ENCODE measurements at regions not wholly inside any gene's neighbourhood (a gene's known extent, or its start where the extent isn't known, plus 50 kb on each side); places are given as distances from the start of the nearest gene placed in this dataset.

DNA sequence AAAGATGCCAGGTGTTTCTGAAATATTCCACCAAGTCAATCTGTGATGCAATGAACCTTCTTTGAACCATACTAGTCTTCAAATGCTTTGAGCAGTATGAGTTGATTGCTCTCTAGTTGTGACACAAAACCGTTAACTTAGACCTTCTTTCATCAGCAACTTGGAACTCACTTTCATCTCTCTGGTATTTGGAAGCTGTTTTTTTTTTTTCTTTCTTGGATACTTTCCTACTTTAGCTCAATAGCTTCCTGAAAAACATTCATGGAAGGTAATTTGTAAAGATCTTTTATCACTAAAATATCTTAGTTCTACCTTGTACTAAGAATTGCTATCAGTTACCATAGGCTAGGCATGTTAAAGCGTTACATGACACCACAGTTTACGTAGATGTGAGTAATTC is 1071.9 kb upstream of the CHAC2 start:
- TF ChIP-seq POLR2AphosphoS5 (IDR thresholded peaks at IDR 0.05; ENCODE audit: low read depth, low read length) (no peak), TAF1 (IDR thresholded peaks at IDR 0.05; ENCODE audit: borderline replicate concordance, insufficient read depth, low read length) (no peak), SIN3A (IDR thresholded peaks at IDR 0.05; ENCODE audit: borderline replicate concordance, insufficient read depth, low read length) (no peak)
- TF ChIP-seq, protein P1, sequence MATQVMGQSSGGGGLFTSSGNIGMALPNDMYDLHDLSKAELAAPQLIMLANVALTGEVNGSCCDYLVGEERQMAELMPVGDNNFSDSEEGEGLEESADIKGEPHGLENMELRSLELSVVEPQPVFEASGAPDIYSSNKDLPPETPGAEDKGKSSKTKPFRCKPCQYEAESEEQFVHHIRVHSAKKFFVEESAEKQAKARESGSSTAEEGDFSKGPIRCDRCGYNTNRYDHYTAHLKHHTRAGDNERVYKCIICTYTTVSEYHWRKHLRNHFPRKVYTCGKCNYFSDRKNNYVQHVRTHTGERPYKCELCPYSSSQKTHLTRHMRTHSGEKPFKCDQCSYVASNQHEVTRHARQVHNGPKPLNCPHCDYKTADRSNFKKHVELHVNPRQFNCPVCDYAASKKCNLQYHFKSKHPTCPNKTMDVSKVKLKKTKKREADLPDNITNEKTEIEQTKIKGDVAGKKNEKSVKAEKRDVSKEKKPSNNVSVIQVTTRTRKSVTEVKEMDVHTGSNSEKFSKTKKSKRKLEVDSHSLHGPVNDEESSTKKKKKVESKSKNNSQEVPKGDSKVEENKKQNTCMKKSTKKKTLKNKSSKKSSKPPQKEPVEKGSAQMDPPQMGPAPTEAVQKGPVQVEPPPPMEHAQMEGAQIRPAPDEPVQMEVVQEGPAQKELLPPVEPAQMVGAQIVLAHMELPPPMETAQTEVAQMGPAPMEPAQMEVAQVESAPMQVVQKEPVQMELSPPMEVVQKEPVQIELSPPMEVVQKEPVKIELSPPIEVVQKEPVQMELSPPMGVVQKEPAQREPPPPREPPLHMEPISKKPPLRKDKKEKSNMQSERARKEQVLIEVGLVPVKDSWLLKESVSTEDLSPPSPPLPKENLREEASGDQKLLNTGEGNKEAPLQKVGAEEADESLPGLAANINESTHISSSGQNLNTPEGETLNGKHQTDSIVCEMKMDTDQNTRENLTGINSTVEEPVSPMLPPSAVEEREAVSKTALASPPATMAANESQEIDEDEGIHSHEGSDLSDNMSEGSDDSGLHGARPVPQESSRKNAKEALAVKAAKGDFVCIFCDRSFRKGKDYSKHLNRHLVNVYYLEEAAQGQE (IDR thresholded peaks at IDR 0.05; ENCODE audit: insufficient read depth in 1 of 2, low read depth in 2 of 2, low read length in 2 of 2): no peak

DNA sequence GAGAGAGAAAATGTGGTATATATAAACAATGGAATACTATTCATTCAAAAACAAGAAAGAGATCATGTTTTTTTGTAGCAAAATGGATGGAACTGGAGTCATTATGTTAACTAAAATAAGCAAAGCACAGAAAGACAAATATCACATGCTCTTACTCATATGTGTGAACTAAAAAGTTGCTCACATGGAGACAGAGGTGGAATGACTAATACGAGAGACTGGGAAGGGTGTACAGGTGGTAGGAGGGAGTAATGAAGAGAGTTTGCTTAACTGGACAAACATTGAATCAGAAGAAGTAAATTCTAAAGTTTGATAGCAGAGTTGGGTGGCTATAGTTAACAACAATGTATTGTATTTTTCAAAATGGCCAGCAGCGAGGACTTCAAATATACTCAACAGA is 1080.7 kb upstream of the CHAC2 start:
- no peak for TF ChIP-seq POLR2AphosphoS5 (IDR thresholded peaks at IDR 0.05; ENCODE audit: low read depth, low read length)
- TF ChIP-seq TAF1 (IDR thresholded peaks at IDR 0.05; ENCODE audit: borderline replicate concordance, insufficient read depth, low read length): no peak
- no peak for TF ChIP-seq FOXP2 (optimal IDR thresholded peaks at IDR 0.05; ENCODE audit: borderline replicate concordance, extremely low read depth, extremely low read length, insufficient read depth)
- TF ChIP-seq SIN3A (IDR thresholded peaks at IDR 0.05; ENCODE audit: borderline replicate concordance, insufficient read depth, low read length): no peak
- TF ChIP-seq, protein P1 (IDR thresholded peaks at IDR 0.05; ENCODE audit: insufficient read depth in 1 of 2, low read depth in 2 of 2, low read length in 2 of 2): no peak

DNA sequence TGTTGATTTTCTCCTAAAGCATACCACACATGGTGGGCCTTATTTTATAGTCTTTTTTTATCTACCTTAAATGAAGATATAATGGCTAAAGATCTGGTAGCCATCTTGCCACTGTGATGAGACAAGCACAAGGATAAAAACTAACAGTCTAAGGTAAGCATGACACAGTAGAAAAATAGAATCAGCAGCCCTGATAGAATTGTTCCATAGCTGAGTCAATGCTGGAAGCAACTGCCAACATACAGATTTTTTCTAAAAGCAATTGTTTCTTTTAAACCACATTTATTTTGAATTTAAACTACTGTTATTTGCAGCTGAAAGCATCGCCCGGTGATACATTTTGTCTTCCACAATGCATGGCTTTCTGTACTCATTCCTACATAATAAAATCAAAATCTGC is 1091.5 kb upstream of the CHAC2 start:
- TF ChIP-seq FOXP2 (optimal IDR thresholded peaks at IDR 0.05; ENCODE audit: borderline replicate concordance, extremely low read depth, extremely low read length, insufficient read depth): no peak
- TF ChIP-seq, protein P1 (IDR thresholded peaks at IDR 0.05; ENCODE audit: insufficient read depth in 1 of 2, low read depth in 2 of 2, low read length in 2 of 2): no peak
- no peak for TF ChIP-seq POLR2AphosphoS5 (IDR thresholded peaks at IDR 0.05; ENCODE audit: low read depth, low read length)

DNA sequence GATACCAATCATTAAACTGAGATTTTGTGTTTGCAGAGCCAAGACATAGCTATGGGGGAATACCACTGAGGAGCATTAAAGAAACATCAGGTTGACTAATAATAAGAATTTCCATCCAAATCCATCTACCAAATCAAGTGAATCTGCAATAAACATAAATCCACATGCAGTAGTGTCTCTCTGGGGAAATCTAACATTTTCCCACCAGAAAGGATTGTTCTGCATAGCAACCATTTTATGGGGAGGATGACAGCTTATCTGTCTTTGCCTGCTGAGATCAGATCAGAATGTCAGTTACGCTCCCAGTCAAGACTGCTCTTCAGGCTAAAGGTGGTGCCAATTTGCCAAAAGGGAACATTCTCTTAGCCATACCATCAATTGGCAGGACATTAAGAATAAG is 1098.9 kb upstream of the CHAC2 start:
- TF ChIP-seq POLR2AphosphoS5 (IDR thresholded peaks at IDR 0.05; ENCODE audit: low read depth, low read length): no peak
- no peak for TF ChIP-seq FOXP2 (optimal IDR thresholded peaks at IDR 0.05; ENCODE audit: borderline replicate concordance, extremely low read depth, extremely low read length, insufficient read depth)
- TF ChIP-seq, protein P1 (IDR thresholded peaks at IDR 0.05; ENCODE audit: insufficient read depth in 1 of 2, low read depth in 2 of 2, low read length in 2 of 2): no peak
- no peak for TF ChIP-seq TAF1 (IDR thresholded peaks at IDR 0.05; ENCODE audit: borderline replicate concordance, insufficient read depth, low read length)
- TF ChIP-seq SIN3A (IDR thresholded peaks at IDR 0.05; ENCODE audit: borderline replicate concordance, insufficient read depth, low read length): no peak

DNA sequence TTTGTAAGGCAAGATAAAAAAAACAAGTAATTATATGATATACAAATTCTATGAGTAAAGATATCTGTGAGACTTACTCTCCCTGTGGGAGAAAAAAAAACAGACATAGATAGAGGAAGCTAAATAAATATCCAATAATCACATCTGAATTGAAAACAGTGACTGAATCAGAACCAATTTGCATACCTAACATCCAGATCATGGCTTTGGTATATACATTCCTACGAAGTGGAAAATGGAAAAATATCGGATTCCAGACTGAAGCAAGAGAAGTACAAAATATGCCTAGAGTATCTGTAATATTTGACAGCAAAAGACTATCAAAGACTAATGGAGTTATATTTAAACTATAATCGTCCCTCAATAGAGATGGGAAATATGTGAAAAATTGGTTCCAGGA is 1108.1 kb upstream of the CHAC2 start:
- TF ChIP-seq SIN3A (IDR thresholded peaks at IDR 0.05; ENCODE audit: borderline replicate concordance, insufficient read depth, low read length): no peak
- TF ChIP-seq POLR2AphosphoS5 (IDR thresholded peaks at IDR 0.05; ENCODE audit: low read depth, low read length): no peak
- TF ChIP-seq FOXP2 (optimal IDR thresholded peaks at IDR 0.05; ENCODE audit: borderline replicate concordance, extremely low read depth, extremely low read length, insufficient read depth): no peak
- TF ChIP-seq, protein P1 (IDR thresholded peaks at IDR 0.05; ENCODE audit: insufficient read depth in 1 of 2, low read depth in 2 of 2, low read length in 2 of 2): no peak
- TF ChIP-seq TAF1 (IDR thresholded peaks at IDR 0.05; ENCODE audit: borderline replicate concordance, insufficient read depth, low read length): no peak

Data from PFSK-1 (cell line).